HG03066 (cell line): ENCODE measurements at regions not wholly inside any gene's neighbourhood (a gene's known extent, or its start where the extent isn't known, plus 50 kb on each side); places are given as distances from the start of the nearest gene placed in this dataset.
A peak's percentile ranks its signal among the peaks of the same experiment; 100 is the strongest.

ENCODE experiments used
- ATAC-seq: cut with Tn5 transposase; IDR thresholded peaks from one replicate; pipeline ENCODE4 v1.9.1; 2021; ENCODE audit warnings: low read depth; ENCODE audit not compliant: unreplicated experiment

DNA sequence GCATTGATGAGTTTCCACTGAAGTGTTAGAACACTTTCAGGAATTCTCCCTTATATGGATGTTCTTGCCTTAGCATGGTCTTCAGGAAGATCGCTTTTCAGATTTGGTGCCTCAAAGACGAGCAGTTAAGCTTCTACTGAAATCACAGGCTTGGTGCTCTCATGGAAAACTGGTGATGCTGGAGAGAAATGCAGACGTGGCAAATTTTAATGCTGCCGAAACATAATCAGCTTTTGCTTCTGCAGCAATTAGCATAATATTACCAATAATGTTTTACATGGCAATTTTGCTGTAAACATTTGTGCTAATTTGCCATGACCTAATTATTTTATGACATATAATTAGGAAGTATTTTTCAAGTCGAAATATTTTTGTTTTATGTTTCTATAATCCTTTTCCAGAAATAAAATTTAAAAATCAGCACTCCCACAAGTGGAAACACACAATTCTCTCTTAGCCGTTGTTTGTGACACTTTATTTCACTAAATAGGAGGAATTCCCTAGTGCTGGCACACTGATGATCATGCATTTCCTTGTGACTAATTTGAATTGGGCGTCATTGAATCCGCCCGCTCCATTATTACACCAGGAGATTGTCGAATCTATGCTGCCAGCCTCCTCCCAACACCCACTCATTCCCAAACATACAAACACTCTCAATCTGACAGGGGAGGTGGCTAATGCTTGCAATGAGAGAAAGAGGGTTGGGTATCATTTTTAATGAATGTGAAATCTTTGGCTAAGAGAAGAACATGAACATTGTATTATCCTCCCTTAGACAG, 506.8 kb upstream of the PPP2R3A start:
- no peak for ATAC-seq

DNA sequence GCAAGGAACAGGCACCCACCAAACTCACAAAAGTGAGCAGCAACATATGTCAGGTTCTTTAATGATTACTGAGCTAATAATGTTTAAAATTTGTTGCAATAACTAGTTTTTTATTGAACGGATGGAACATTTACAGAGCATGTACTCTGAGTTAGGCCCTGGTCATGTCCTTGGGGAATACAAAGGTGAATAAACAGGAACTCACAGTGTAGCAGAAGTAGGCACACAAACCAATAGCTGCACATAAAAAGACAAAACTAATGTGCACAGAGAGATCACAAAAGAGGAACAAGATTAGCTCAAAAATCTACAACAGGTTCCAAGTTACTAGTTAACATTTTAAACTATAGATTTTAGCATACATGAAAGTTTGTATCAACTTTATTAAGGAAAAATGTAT, 505.3 kb upstream of the PPP2R3A start:
- ATAC-seq = no peak

- ATAC-seq = no peak
Measured at GRCh38 chr3:135471911-135472310, 493.6 kb upstream of the PPP2R3A start.

- no peak for ATAC-seq
Measured at GRCh38 chr3:135473449-135473848, 492.1 kb upstream of the PPP2R3A start.

- no peak for ATAC-seq
Measured at GRCh38 chr3:135487261-135487660, 478.3 kb upstream of the PPP2R3A start.

DNA sequence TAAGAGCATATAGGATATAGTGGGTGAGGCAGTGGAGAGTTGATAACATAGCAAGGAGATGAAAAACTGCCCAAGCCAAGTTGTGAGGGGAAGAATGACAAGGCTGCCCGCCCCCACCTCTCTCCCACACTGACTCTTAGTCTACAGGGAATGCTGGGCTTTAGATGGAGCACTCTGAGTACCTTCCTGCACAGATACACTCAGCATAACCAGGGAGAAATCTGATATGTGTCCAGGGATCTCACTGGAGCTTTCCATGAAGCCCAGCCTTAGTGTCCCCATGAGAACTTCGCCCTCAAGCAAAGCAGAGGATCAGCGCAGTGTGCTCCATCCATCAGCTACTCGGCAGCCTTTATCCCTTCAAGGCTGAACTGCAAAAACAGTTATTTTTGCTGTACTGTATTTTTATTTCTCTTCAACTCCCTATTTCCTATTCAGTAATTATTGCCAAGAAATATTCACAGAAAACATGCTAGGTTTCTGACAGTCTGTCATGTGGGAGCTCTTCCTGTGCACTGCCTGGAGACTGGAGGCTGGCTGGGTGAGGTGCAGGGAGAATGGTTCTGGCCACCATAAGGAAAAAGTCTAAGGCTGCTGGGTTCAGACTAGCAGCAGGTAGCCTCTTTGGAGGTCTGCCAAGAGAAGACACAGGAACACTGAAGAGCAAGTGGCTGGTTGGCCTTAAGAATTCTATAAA, 475.2 kb upstream of the PPP2R3A start:
- ATAC-seq = no peak

DNA sequence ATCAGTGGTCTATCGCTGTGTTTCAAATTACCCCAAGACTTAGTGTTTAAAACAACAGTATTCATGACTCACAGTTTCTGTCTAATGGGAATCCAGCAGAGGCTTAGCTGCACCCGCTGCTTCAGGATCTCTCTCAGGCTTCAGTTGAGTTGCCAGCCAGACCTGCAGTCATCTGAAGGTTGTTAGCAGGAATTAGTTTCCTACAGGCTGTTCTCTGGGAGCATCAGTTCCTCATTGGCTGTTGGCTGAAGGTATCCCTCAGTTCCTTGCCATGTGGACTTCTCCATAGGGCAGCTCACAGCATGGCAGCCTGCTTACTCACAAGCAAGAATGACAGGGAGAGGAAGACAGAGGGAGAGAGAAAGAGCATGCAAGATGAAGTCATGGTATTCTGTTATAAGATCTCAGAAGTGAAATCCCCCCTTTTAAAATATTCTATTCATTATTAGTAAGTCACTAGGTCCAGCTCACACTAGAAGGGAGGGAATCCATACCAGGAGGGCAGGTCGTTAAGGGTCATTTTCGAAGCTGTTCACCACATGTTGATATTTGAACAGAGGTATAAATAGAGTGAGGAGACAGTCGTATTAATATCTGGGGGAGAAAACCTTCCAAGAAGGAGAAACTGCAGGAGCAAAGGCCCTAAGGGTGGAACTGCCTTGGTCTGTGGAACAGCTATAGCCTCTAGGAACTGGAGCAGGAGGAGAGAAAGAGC, 473.9 kb upstream of the PPP2R3A start:
- ATAC-seq = no peak

- ATAC-seq = no peak
Measured at GRCh38 chr3:135495891-135496290, 469.6 kb upstream of the PPP2R3A start.

- no peak for ATAC-seq
Measured at GRCh38 chr3:135497979-135498378, 467.5 kb upstream of the PPP2R3A start.

GRCh38 chr3:135499426-135499825, 466.1 kb upstream of the PPP2R3A start:
- no peak for ATAC-seq

- ATAC-seq = no peak
Measured at GRCh38 chr3:135500034-135500433, 465.5 kb upstream of the PPP2R3A start.

- ATAC-seq = no peak
Measured at GRCh38 chr3:135503065-135503759, 462.3 kb upstream of the PPP2R3A start.

- ATAC-seq = peak; percentile 84
Measured at GRCh38 chr3:135503760-135504686, 461.5 kb upstream of the PPP2R3A start.

GRCh38 chr3:135513106-135514059, 452.1 kb upstream of the PPP2R3A start:
- ATAC-seq = no peak

DNA sequence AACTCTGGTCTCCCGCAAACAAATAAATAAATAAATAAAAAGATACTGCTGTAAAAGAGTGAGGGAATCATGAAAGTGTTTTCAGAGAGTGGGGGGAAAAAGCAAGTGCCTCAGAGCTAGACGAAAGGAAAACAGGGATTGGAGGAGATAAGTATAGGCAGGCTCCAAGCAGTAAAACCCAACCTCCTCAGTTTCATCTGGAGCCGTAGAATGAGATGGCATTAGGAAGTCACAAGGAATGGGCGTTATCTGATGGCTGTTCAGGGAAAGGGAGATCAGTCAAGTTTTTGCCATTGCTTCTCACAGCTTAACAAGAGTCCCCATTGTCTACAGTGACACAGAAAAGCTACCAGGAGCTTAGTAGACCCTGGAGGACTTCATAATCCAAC, 451.5 kb upstream of the PPP2R3A start:
- ATAC-seq = no peak

- ATAC-seq = no peak
Measured at GRCh38 chr3:135516143-135516542, 449.4 kb upstream of the PPP2R3A start.

GRCh38 chr3:135528413-135529015, 437.0 kb upstream of the PPP2R3A start:
- no peak for ATAC-seq

GRCh38 chr3:135532021-135532420, 433.5 kb upstream of the PPP2R3A start:
- no peak for ATAC-seq
